KOPT-K1 (cell line): ENCODE measurements at regions not wholly inside any gene's neighbourhood (a gene's known extent, or its start where the extent isn't known, plus 50 kb on each side); places are given as distances from the start of the nearest gene placed in this dataset.

ENCODE experiments used
- H3K27ac ChIP-seq: fragments of 200-600 bp; sonication (generic); 2 replicates; pipeline ENCODE4 v1.5.1; 2016; ENCODE audit warnings: antibody characterized with exemption, mild to moderate bottlenecking, low read depth, low read length; ENCODE audit not compliant: poor library complexity, severe bottlenecking
- H3K36me3 ChIP-seq: fragments of 200-600 bp; sonication (generic); 2 replicates; pipeline ENCODE4 v1.5.1; 2017; ENCODE audit warnings: antibody characterized with exemption, mild to moderate bottlenecking, low read length, moderate library complexity; ENCODE audit not compliant: insufficient read depth
- H3K9me3 ChIP-seq: fragments of 200-600 bp; sonication (generic); 2 replicates; pipeline ENCODE4 v1.5.1; 2017; ENCODE audit warnings: antibody characterized with exemption, low read length, mild to moderate bottlenecking; ENCODE audit not compliant: insufficient read depth, poor library complexity, severe bottlenecking

- H3K9me3 ChIP-seq: no peaks in the 10 kb centered on the region
- no peaks in the 10 kb centered on the region for H3K36me3 ChIP-seq
- H3K27ac ChIP-seq: no peak overlapping the region
Observed at GRCh38 chr10:90480466-90480865, 377.4 kb downstream of the HTR7 start.

- no peaks in the 10 kb centered on the region for H3K36me3 ChIP-seq
- no peaks in the 10 kb centered on the region for H3K9me3 ChIP-seq
- H3K27ac ChIP-seq: no peak overlapping the region
Observed at GRCh38 chr10:90481326-90481923, 376.4 kb downstream of the HTR7 start.

DNA sequence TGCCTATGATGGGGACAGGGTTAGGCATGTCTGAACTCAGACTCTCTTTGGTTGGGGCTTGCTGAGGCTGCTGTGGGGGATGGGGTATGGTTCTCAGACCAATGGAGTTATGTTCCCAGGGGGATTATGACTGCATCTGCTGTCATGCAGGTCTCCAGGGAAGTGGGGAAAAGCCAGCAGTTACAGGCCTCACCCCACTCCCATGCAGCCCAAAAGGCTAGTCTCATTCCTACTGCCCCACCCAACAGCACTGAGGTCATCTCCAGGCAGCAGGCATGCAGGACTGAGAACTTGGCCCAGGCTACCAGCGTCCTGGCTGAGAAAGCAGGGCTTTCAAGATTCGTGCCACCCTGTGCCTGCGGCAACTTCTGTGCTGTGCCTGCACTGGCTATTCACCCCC, 373.3 kb downstream of the HTR7 start:
- Histone ChIP-seq H3K36me3 (no peaks in the 10 kb centered on the region), H3K9me3 (no peaks in the 10 kb centered on the region), H3K27ac (no peak overlapping the region)

DNA sequence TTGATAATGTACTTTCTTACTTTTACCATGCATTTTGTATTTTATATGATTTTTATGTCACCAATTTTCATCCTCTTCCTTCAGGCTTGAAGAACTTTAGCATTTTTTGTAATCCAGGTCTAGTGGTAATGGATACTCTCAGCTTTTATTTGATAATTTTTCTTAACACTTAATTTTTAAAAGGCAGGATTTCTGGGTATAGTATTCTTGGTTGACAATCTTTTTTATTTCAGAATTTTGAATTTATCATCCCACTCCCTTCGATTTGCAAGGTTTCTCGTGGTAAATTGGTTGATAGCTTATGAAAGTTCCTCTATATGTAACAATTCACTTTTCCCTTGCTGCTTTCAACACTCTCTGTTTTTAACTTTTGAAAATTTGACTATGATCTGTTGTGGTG, 363.7 kb downstream of the HTR7 start:
- Histone ChIP-seq H3K9me3 (peaks cover 17% of the 10 kb centered on the region), H3K36me3 (no peaks in the 10 kb centered on the region), H3K27ac (no peak overlapping the region)

DNA sequence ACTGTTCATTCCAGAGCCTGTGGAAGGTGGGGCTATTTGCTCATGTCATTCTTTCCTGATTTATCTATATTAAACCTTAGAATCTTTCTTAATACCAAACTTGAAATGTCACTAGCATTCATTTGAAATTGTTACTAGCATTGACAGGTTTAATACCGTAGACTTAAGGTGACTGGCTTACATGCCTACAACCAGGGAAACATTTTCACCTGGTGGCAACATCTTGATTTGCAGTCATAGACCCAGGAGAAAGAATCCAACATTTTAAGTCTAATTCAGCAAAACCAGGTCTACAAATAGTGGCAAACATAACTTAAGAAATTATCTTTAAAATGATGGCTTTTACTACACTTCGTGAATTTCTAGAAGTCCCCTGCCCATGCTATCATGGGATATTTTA, 353.7 kb downstream of the HTR7 start:
- Histone ChIP-seq H3K9me3 (no peaks in the 10 kb centered on the region), H3K27ac (no peak overlapping the region), H3K36me3 (no peaks in the 10 kb centered on the region)

DNA sequence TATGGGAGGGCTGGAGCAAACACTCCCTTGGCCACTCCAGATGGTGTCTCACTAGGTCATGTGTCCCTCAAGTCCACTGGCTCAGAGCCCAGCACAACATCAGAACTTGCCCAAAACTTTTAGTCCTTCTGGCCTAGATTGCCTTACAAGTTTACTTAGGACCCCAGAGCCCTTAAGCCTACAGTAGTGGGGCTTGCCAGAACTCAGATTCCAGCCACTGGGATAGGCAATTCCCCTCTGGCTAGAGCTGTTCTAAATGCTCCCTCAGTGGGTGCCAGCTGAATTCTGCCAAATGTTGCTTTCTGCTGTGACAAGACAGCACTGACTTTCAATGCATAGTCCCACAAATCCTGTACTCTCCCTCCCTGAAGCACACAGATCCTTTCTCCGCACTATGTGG, 331.1 kb downstream of the HTR7 start:
- H3K9me3 ChIP-seq: no peaks in the 10 kb centered on the region
- no peak overlapping the region for H3K27ac ChIP-seq
- no peaks in the 10 kb centered on the region for H3K36me3 ChIP-seq

DNA sequence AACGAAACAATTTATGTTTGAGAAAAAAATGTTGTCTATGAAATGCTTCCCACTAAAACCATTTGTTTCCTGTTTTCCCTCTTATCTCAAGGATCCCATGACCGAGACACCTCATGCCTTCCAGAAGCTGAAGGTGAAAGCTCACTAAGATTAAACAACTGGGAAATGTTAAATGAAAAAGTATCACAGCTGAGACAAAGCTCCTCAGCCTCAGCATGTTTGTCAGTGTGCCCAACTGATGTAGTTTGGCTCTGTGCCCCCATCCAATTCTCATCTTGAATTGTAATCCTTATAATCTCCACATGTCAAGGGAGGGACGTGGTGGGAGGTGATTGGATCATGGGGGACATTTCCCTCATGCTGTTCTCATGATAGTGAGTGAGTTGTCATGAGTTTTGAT, 327.3 kb downstream of the HTR7 start:
- no peaks in the 10 kb centered on the region for H3K36me3 ChIP-seq
- no peak overlapping the region for H3K27ac ChIP-seq
- H3K9me3 ChIP-seq: no peaks in the 10 kb centered on the region

DNA sequence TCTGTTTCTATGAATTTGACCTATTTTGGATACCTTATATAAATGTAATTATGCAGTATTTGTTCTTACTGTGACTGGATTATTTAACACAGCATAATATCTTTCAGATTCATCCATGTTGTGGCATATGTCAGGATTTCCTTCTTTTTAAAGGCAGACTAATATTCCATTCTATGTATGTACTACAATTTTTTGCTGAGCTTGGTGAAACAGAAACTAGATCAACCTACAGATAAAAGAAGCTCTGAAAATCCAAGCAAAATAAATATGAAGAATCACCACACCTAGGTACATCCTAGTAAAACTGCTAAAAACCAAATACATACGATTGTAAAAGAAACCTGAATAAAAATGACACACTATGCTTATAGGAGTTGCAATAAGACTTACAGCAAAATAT, 300.5 kb downstream of the HTR7 start:
- Histone ChIP-seq H3K27ac (no peak overlapping the region), H3K36me3 (no peaks in the 10 kb centered on the region), H3K9me3 (no peaks in the 10 kb centered on the region)

- Histone ChIP-seq H3K36me3 (no peaks in the 10 kb centered on the region), H3K9me3 (no peaks in the 10 kb centered on the region), H3K27ac (no peak overlapping the region)
Observed at GRCh38 chr10:90560331-90560730, 297.5 kb downstream of the HTR7 start.

GRCh38 chr10:90561666-90562065, 296.2 kb downstream of the HTR7 start:
- Histone ChIP-seq H3K9me3 (no peaks in the 10 kb centered on the region), H3K36me3 (no peaks in the 10 kb centered on the region), H3K27ac (no peak overlapping the region)

DNA sequence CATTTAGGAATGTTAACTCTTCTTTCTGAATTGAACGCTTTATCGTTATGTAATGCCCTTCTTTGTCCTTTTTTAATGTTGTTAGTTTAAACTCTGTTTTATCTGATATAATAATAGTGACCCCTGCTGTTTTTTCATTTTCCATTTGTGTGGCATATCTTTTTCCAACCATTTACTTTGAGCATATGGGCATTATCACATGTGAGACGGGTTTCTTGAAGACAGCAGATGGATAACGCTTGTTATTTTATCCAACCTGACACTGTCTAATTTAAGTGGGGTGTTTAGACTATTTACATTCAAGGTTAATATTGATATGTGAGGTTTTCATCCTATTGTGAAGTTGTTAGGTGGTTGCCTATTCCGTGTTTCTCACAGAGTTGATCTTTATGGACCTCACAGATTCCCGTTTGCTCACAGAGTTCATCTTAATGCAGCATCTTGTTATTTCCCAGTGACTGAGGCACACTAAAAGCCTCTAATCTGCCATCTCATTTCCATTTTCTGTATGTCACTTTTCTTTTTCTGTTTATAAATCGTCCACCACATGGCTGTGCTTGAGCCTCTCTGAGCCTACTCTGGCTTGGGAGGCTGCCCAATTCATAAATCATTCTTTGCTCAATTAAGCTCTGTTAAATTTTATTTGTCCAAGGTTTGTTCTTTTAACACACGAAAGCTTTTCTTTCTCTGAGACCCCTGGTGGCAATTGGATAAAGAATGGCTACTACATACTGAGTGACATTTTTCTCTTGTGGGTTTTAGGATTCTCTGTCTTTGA, 286.2 kb downstream of the HTR7 start:
- no peak overlapping the region for H3K27ac ChIP-seq
- no peaks in the 10 kb centered on the region for H3K9me3 ChIP-seq
- H3K36me3 ChIP-seq: no peaks in the 10 kb centered on the region

- Histone ChIP-seq H3K9me3 (no peaks in the 10 kb centered on the region), H3K36me3 (no peaks in the 10 kb centered on the region), H3K27ac (no peak overlapping the region)
Observed at GRCh38 chr10:90575125-90575524, 282.7 kb downstream of the HTR7 start.

DNA sequence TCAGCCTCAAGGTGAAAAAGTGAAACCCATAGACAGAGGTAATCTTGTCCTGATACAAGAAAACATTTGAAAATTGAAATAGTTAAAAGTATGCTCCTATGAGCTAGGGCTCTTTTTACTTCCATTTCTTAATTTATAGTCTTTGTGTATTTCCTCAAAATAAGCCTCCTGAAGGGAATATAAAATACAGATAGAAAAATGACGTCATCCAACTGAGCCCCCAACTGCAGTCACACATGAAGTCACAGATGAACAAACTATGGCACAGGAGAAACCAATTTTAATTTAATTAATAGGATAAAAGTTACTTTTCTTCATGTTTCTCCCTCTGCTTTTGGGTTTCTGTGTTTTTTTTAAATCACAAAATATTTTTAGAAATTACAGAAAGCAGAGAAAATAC, 280.3 kb downstream of the HTR7 start:
- Histone ChIP-seq H3K27ac (no peak overlapping the region), H3K9me3 (no peaks in the 10 kb centered on the region), H3K36me3 (no peaks in the 10 kb centered on the region)

DNA sequence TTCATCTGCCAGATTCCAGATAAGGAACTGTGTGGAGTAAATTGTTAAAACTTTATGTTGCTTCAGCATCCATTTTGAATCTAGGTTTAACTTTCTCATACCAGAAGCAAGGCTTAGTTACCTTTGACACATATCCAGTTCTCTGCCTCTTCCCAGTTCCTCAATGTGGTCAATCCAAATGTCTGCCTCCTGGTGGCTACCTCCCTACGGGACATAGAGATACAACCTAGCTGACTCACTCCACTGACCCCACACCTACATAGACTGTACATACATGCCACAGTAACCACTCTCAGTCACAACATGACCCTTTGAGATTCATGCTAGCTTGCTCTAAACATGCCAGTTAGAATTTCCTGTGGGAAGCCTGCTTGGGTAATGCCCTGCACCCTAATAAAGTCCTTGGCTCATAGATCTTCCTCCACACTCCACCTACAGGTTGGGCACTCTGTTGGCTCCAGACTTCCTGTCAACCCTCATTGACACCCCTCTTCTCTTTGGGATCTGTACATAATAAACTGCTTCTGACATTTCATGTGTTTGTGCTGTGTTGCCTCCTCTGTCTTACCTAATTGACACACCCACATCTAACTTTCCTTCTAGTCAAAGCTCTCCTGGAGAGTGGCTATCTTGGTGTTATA, 278.1 kb downstream of the HTR7 start:
- Histone ChIP-seq H3K36me3 (no peaks in the 10 kb centered on the region), H3K9me3 (no peaks in the 10 kb centered on the region), H3K27ac (no peak overlapping the region)

GRCh38 chr10:90583416-90583815, 274.4 kb downstream of the HTR7 start:
- Histone ChIP-seq H3K9me3 (no peaks in the 10 kb centered on the region), H3K36me3 (no peaks in the 10 kb centered on the region), H3K27ac (no peak overlapping the region)

- H3K27ac ChIP-seq: no peak overlapping the region
Observed at GRCh38 chr10:90587081-90587491, 270.8 kb downstream of the HTR7 start.

More at GRCh38 chr10:90587081-90587491, 270.8 kb downstream of the HTR7 start:
- Histone ChIP-seq H3K36me3 (no peaks in the 10 kb centered on the region), H3K9me3 (no peaks in the 10 kb centered on the region)
